SK-N-SH (cell line): ENCODE measurements at regions not wholly inside any gene's neighbourhood (a gene's known extent, or its start where the extent isn't known, plus 50 kb on each side); places are given as distances from the start of the nearest gene placed in this dataset.

Experiments
- CTCF ChIA-PET: fragments of 300-600, 350-600 bp; formaldehyde crosslinking; extraction: SDS; loops from one replicate; lab custom pipeline; 2021; lab: Yijun Ruan, JAX
- POLR2A ChIA-PET: fragments of 350-600 bp; sonication (Branson Sonifier 250); formaldehyde crosslinking; extraction: SDS; loops from one replicate; lab custom pipeline; 2020; ENCODE audit warnings: antibody characterized with exemption, inconsistent platforms; lab: Yijun Ruan, JAX
- DNase-seq: peaks from one replicate; pipeline ENCODE4 v3.0.0; 2012
- H2AFZ ChIP-seq: fragments of 200-600 bp; sonication (generic); 2 replicates; pipeline ENCODE4 v1.8.1; 2016; ENCODE audit warnings: antibody characterized with exemption, mild to moderate bottlenecking, low read depth
- H3F3A ChIP-seq: fragments of 200-600 bp; sonication (generic); replicated peaks from 2 replicates; pipeline ENCODE3; 2016; ENCODE audit warnings: antibody characterized with exemption, mild to moderate bottlenecking; ENCODE audit not compliant: insufficient read depth
- H3K27ac ChIP-seq, 2 experiments: fragments of 200-500 bp in 1 of 2; fragments of 200-600 bp in 1 of 2; sonication (Bioruptor generic) in 1 of 2; sonication (generic), shearing (Covaris generic) in 1 of 2; 2 replicates each; pipeline versions ENCODE4 v1.5.1 to v1.6.1; 2014 to 2016; ENCODE audit warnings: low read depth in 2 of 2, inconsistent platforms in 1 of 2, low read length in 1 of 2, mild to moderate bottlenecking in 1 of 2, mixed read lengths in 1 of 2
- H3K27me3 ChIP-seq: fragments of 200-600 bp; sonication (generic), shearing (Covaris generic); 2 replicates; pipeline ENCODE4 v1.6.1; 2016; ENCODE audit warnings: mixed run types; ENCODE audit not compliant: insufficient read depth
- H3K36me3 ChIP-seq, 2 experiments: fragments of 200-500 bp in 1 of 2; fragments of 200-600 bp in 1 of 2; sonication (Bioruptor generic) in 1 of 2; sonication (generic) in 1 of 2; replicated peaks in 1 of 2; 2 replicates each; pipeline versions ENCODE3 to v1.5.1; 2014 to 2016; ENCODE audit warnings: low read length in 1 of 2, mild to moderate bottlenecking in 1 of 2; ENCODE audit not compliant: insufficient read depth in 2 of 2, control insufficient read depth in 1 of 2
- H3K4me1 ChIP-seq, 2 experiments: fragments of 200-500 bp in 1 of 2; fragments of 200-600 bp in 1 of 2; sonication (Bioruptor generic) in 1 of 2; sonication (generic), shearing (Covaris generic) in 1 of 2; 2 replicates each; pipeline versions ENCODE4 v1.5.1 to v1.6.1; 2014 to 2016; ENCODE audit warnings: low read depth in 1 of 2, low read length in 1 of 2, mixed run types in 1 of 2; ENCODE audit not compliant: insufficient read depth in 2 of 2, control insufficient read depth in 1 of 2
- H3K4me2 ChIP-seq: fragments of 200-600 bp; sonication (generic), shearing (Covaris generic); 2 replicates; pipeline ENCODE4 v1.6.1; 2017; ENCODE audit warnings: mixed run types
- H3K4me3 ChIP-seq, 2 experiments: fragments of 200-500 bp in 1 of 2; fragments of 200-600 bp in 1 of 2; sonication (Bioruptor generic) in 1 of 2; sonication (generic), shearing (Covaris generic) in 1 of 2; 2 replicates each; pipeline versions ENCODE4 v1.5.1 to v1.8.1; 2014 to 2016; ENCODE audit warnings: low read depth in 2 of 2, inconsistent platforms in 1 of 2, low read length in 1 of 2, mild to moderate bottlenecking in 1 of 2, mixed read lengths in 1 of 2, moderate library complexity in 1 of 2
- H3K79me2 ChIP-seq: fragments of 200-600 bp; sonication (generic); 2 replicates; pipeline ENCODE4 v1.8.1; 2017; ENCODE audit warnings: mild to moderate bottlenecking; ENCODE audit not compliant: insufficient read depth
- H3K9ac ChIP-seq: fragments of 200-600 bp; sonication (generic); 2 replicates; pipeline ENCODE4 v1.6.1; 2017; ENCODE audit warnings: mixed run types
- H3K9me2 ChIP-seq: fragments of 200-600 bp; sonication (generic); 2 replicates; pipeline ENCODE4 v1.6.1; 2017; ENCODE audit warnings: mixed run types
- H3K9me3 ChIP-seq: fragments of 200-600 bp; sonication (generic); 2 replicates; pipeline ENCODE4 v1.6.1; 2017; ENCODE audit warnings: mixed run types, mild to moderate bottlenecking, moderate library complexity
- H4K20me1 ChIP-seq: fragments of 200-600 bp; sonication (generic); 2 replicates; pipeline ENCODE4 v1.6.1; 2017; ENCODE audit warnings: mild to moderate bottlenecking, mixed run types; ENCODE audit not compliant: insufficient read depth
- CTCF ChIP-seq: fragments of 200-600 bp; sonication (generic); IDR thresholded peaks from 2 replicates; pipeline ENCODE4 v1.6.1; 2017; ENCODE audit warnings: antibody characterized with exemption, mild to moderate bottlenecking, moderate library complexity
- ELF1 ChIP-seq: IDR thresholded peaks from 2 replicates; pipeline ENCODE4 v1.4.0; 2012
- EP300 ChIP-seq, 2 experiments: IDR thresholded peaks; 2 replicates each; pipeline versions ENCODE4 v1.4.0 to v1.6.1; 2012; ENCODE audit warnings: borderline replicate concordance in 1 of 2, low read depth in 1 of 2, low read length in 1 of 2
- EZH2phosphoT487 ChIP-seq: fragments of 200-600 bp; sonication (generic); IDR thresholded peaks from 2 replicates; pipeline ENCODE4 v1.6.1; 2017; ENCODE audit warnings: low read depth, mixed run types, mild to moderate bottlenecking, antibody characterized with exemption, moderate library complexity, borderline replicate concordance
- FOXM1 ChIP-seq: IDR thresholded peaks from 2 replicates; pipeline ENCODE4 v1.4.0; 2012; ENCODE audit warnings: low read depth, mild to moderate bottlenecking
- GATA2 ChIP-seq: sonication (generic); formaldehyde crosslinking; IDR thresholded peaks from 2 replicates; pipeline ENCODE4 v1.5.0; 2020; ENCODE audit warnings: mild to moderate bottlenecking, missing genetic modification reagents
- IRF3 ChIP-seq: fragments of 150-350 bp; IDR thresholded peaks from 2 replicates; pipeline ENCODE4 v1.6.1; 2016; ENCODE audit warnings: mild to moderate bottlenecking, low read depth, low read length
- MAX ChIP-seq: IDR thresholded peaks from 2 replicates; pipeline ENCODE4 v1.4.0; 2012; ENCODE audit warnings: low read depth
- NRF1 ChIP-seq: IDR thresholded peaks from 2 replicates; pipeline ENCODE4 v1.6.1; 2012; ENCODE audit warnings: low read depth, mild to moderate bottlenecking, low read length
- PBX3 ChIP-seq: IDR thresholded peaks from 2 replicates; pipeline ENCODE4; 2012
- POLR2AphosphoS5 ChIP-seq: IDR thresholded peaks from 2 replicates; pipeline ENCODE4 v1.6.1; 2012; ENCODE audit warnings: low read depth, low read length
- RAD21 ChIP-seq: IDR thresholded peaks from 2 replicates; pipeline ENCODE4 v1.6.1; 2012; ENCODE audit warnings: mild to moderate bottlenecking, low read length
- REST ChIP-seq: IDR thresholded peaks from 2 replicates; pipeline ENCODE4 v1.6.1; 2012; ENCODE audit warnings: mild to moderate bottlenecking, low read depth, low read length, moderate library complexity
- RXRA ChIP-seq: IDR thresholded peaks from 2 replicates; pipeline ENCODE4 v1.4.0; 2012; ENCODE audit warnings: low read depth, mild to moderate bottlenecking, borderline replicate concordance
- SIN3A ChIP-seq: IDR thresholded peaks from 2 replicates; pipeline ENCODE4 v1.6.1; 2012; ENCODE audit warnings: low read depth, mild to moderate bottlenecking, low read length, moderate library complexity, borderline replicate concordance
- TAF1 ChIP-seq: IDR thresholded peaks from 2 replicates; pipeline ENCODE4 v1.6.1; 2012; ENCODE audit warnings: low read depth, mild to moderate bottlenecking, low read length, moderate library complexity, borderline replicate concordance
- TEAD4 ChIP-seq: IDR thresholded peaks from 2 replicates; pipeline ENCODE4 v1.4.0; 2012; ENCODE audit warnings: mild to moderate bottlenecking, borderline replicate concordance; ENCODE audit not compliant: insufficient read depth
- USF1 ChIP-seq: IDR thresholded peaks from 2 replicates; pipeline ENCODE4 v1.4.0; 2012; ENCODE audit warnings: low read depth, borderline replicate concordance
- USF2 ChIP-seq: fragments of 150-350 bp; IDR thresholded peaks from 2 replicates; pipeline ENCODE4 v1.6.1; 2017; ENCODE audit warnings: antibody characterized with exemption, low read length, low read depth, borderline replicate concordance
- WGBS: methylation state at CpG from one replicate; pipeline ENCODE4 v1.1.6; 2017; ENCODE audit warnings: low lambda C conversion rate; 5-methylcytosine and 5-hydroxymethylcytosine counted together

- H4K20me1 ChIP-seq: no peaks in the 10 kb centered on the region
- no peaks in the 10 kb centered on the region for H3K79me2 ChIP-seq
- H3K27ac ChIP-seq: no peak overlapping the region
- H3K4me2 ChIP-seq: no peak overlapping the region
- POLR2A ChIA-PET: no interaction called here
- TF ChIP-seq POLR2AphosphoS5 (no peak), SIN3A (no peak), NRF1 (no peak), IRF3 (no peak), USF1 (no peak), EZH2phosphoT487 (no peak), ELF1 (no peak), REST (no peak), RXRA (no peak), CTCF (no peak)
- H3K4me3 ChIP-seq: no peak overlapping the region
- no peak for DNase-seq
- H3K4me1 ChIP-seq: no peaks in the 10 kb centered on the region; a peak in 1 of 4 replicates
- no peaks in the 10 kb centered on the region for H3K27me3 ChIP-seq
- H3K9me2 ChIP-seq: no peaks in the 10 kb centered on the region
- CTCF ChIA-PET: no interaction called here
- no peaks in the 10 kb centered on the region for H3K36me3 ChIP-seq
- H3F3A ChIP-seq: no peaks in the 10 kb centered on the region
- WGBS: 4% methylated on average over 1 of the region's 1 CpG
- H3K9ac ChIP-seq: no peak overlapping the region
- H3K9me3 ChIP-seq: no peaks in the 10 kb centered on the region
- no peak overlapping the region for H2AFZ ChIP-seq
Observed at GRCh38 chr10:123518765-123519164, 147.4 kb upstream of the GPR26 start.

GRCh38 chr10:123519861-123520260 lies 146.3 kb upstream of the GPR26 start:
- DNase-seq: no peak
- H3K4me3 ChIP-seq: no peak overlapping the region
- no peaks in the 10 kb centered on the region for H3K9me3 ChIP-seq
- no peaks in the 10 kb centered on the region for H3K27me3 ChIP-seq
- H3K4me1 ChIP-seq: no peaks in the 10 kb centered on the region
- H3K27ac ChIP-seq: no peak overlapping the region
- no peak overlapping the region for H2AFZ ChIP-seq
- no peaks in the 10 kb centered on the region for H4K20me1 ChIP-seq
- CTCF ChIA-PET: no interaction called here
- POLR2A ChIA-PET: no interaction called here
- no peaks in the 10 kb centered on the region for H3K79me2 ChIP-seq
- no peaks in the 10 kb centered on the region for H3F3A ChIP-seq
- H3K4me2 ChIP-seq: no peak overlapping the region
- H3K9me2 ChIP-seq: no peaks in the 10 kb centered on the region
- WGBS: 46% methylated on average over 4 of the region's 6 CpGs
- H3K9ac ChIP-seq: no peak overlapping the region
- H3K36me3 ChIP-seq: no peaks in the 10 kb centered on the region
- TF ChIP-seq POLR2AphosphoS5 (no peak), GATA2 (no peak), RAD21 (no peak), TAF1 (no peak), FOXM1 (no peak), SIN3A (no peak), USF2 (no peak), MAX (no peak), TEAD4 (no peak), PBX3 (no peak), EP300 (IDR thresholded peaks at IDR 0.05; ENCODE audit: borderline replicate concordance in 1 of 2, low read depth in 1 of 2, low read length in 1 of 2) (no peak)
